ENCODE measurements at regions not wholly inside any gene's neighbourhood (a gene's known extent, or its start where the extent isn't known, plus 50 kb on each side); places are given as distances from the start of the nearest gene placed in this dataset.

DNA sequence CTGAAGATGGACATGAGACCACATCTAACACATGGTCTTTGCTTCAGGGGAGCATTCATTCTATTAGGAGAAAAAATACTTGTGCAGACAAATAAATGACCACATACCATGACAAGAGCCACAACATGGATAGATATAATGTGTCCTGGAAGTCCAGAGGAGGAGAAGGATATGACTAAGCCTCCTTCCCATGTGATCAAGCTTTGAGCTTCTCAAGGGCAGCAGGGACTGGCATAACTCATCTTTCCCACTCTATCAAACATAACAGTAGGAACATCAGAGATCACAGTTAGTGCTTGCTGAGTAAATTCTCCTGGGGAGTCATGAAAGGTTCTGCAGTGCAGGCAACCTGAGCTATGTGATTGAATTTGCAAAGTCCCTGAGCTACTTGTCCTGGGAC is 86.0 kb upstream of the LPP start:
- Mint-ChIP-seq H3K4me1 (peaks cover 11% of the 10 kb centered on the region), H3K4me3 (no peak overlapping the region), H3K27ac (no peak overlapping the region), H3K9me3 (no peaks in the 10 kb centered on the region), H3K27me3 (ENCODE audit: low read depth) (peaks cover 10% of the 10 kb centered on the region), H3K36me3 (ENCODE audit: low read depth) (no peaks in the 10 kb centered on the region)
- TF ChIP-seq, protein P1, sequence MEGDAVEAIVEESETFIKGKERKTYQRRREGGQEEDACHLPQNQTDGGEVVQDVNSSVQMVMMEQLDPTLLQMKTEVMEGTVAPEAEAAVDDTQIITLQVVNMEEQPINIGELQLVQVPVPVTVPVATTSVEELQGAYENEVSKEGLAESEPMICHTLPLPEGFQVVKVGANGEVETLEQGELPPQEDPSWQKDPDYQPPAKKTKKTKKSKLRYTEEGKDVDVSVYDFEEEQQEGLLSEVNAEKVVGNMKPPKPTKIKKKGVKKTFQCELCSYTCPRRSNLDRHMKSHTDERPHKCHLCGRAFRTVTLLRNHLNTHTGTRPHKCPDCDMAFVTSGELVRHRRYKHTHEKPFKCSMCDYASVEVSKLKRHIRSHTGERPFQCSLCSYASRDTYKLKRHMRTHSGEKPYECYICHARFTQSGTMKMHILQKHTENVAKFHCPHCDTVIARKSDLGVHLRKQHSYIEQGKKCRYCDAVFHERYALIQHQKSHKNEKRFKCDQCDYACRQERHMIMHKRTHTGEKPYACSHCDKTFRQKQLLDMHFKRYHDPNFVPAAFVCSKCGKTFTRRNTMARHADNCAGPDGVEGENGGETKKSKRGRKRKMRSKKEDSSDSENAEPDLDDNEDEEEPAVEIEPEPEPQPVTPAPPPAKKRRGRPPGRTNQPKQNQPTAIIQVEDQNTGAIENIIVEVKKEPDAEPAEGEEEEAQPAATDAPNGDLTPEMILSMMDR (IDR thresholded peaks at IDR 0.05; ENCODE audit: unreplicated experiment in 3 of 3), result no peak

DNA sequence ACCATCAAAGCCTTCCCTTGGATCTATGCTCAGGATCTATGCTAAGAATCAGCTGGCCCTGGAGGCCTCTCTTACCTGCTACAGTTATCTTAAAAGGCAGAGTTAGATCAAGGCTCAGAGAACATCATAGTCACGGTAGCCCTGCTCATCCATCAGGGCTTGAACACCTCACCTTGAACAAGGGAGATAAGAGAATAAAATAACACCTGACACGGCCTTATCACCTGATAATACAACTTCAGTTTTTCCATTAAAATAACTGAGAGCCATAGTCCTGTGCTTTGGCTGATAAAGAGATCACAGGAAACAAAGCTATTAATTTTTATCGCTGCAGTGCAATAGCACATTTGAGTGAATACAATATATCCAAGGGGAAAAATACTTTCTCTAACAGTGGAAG is 85.6 kb upstream of the LPP start:
- Mint-ChIP-seq H3K4me1 (peaks cover 11% of the 10 kb centered on the region), H3K27ac (no peak overlapping the region), H3K4me3 (no peak overlapping the region), H3K27me3 (ENCODE audit: low read depth) (peaks cover 10% of the 10 kb centered on the region), H3K9me3 (no peaks in the 10 kb centered on the region), H3K36me3 (ENCODE audit: low read depth) (no peaks in the 10 kb centered on the region)
- TF ChIP-seq, protein P1 (IDR thresholded peaks at IDR 0.05; ENCODE audit: unreplicated experiment in 3 of 3), result no peak

DNA sequence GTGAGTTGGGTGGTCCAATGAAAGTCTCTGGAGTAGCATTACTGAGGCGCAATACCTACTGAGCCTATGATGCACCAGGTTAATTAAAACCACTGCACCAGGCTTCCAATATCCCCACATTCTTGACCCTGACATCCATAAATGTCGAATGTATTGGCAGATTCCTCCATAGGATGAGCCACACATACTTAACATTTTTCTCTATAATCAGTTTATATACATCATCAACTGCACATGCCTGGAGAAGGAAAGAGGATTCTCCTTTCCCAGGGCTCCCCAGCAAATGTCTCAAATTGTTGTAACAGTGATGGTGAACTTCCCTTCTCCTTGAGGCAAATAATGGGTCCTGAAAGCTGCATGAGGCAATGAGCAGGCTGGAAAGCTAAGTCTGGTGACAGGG is 82.3 kb upstream of the LPP start:
- no peak overlapping the region for H3K4me3 Mint-ChIP-seq

DNA sequence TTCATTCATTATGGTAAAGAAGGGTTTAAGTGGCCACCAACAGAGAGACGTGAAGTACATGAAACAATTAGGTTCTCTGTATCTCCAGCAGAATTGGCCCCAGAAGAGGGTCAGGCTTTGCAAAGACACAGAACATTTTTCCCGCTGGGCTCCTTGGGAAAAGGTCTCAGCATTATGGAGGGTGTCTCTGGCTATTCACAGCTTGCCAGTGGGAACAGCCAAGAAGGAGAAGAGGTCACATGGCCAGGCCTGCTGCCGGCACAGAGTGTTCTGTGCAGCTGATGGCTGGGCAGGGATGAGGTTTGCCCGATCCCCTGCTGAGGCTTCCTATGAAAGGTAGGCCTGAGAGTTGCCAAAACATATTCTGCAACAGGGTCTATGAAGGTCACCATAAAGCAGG is 77.8 kb upstream of the LPP start:
- TF ChIP-seq, protein P1 (IDR thresholded peaks at IDR 0.05; ENCODE audit: unreplicated experiment in 3 of 3), result no peak
- no peak overlapping the region for H3K4me3 Mint-ChIP-seq
- H3K27ac Mint-ChIP-seq, result no peak overlapping the region
- H3K4me1 Mint-ChIP-seq, result no peaks in the 10 kb centered on the region
- no peaks in the 10 kb centered on the region for H3K36me3 Mint-ChIP-seq (ENCODE audit: low read depth)
- H3K9me3 Mint-ChIP-seq, result peaks cover 14% of the 10 kb centered on the region
- H3K27me3 Mint-ChIP-seq (ENCODE audit: low read depth), result peaks cover 6% of the 10 kb centered on the region

More for the DNA sequence above, 82.3 kb upstream of the LPP start:
- no peaks in the 10 kb centered on the region for H3K36me3 Mint-ChIP-seq (ENCODE audit: low read depth)
- H3K27me3 Mint-ChIP-seq (ENCODE audit: low read depth), result peaks cover 10% of the 10 kb centered on the region
- no peaks in the 10 kb centered on the region for H3K9me3 Mint-ChIP-seq
- TF ChIP-seq, protein P1 (IDR thresholded peaks at IDR 0.05; ENCODE audit: unreplicated experiment in 3 of 3), result no peak
- H3K4me1 Mint-ChIP-seq, result no peaks in the 10 kb centered on the region
- H3K27ac Mint-ChIP-seq, result no peak overlapping the region

DNA sequence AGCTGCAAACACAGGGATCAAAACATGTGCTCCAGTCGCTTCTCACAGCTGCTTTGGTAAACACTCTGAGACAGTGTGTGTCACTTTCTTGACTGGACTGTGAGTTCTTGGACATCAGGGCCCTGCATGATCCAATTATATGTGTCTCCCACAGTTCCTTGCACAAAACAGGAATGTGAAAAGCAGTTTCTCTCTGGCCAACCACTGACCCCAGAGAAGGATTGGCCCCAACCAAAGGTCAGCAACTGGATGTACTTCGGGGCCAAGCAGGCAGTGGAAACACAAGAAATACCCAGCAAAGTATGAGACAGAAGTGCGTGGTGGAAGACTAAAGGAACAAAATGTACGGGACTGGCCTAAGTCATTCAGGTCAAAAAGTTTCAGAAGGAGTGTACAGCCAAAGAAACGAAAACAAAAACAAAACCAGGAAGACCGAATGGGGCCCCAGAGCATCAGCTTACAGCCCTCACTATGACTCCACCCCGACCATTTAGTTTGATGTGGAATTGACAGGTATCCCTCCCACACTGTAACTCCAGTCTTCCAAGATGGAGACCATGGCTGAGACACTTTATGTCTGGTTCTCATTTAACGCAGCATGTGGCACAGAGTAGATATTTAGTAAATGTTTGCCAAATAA is 76.7 kb upstream of the LPP start:
- H3K4me3 Mint-ChIP-seq, result no peak overlapping the region
- peaks cover 3% of the 10 kb centered on the region for H3K27me3 Mint-ChIP-seq (ENCODE audit: low read depth)
- H3K36me3 Mint-ChIP-seq (ENCODE audit: low read depth), result no peaks in the 10 kb centered on the region
- no peak overlapping the region for H3K27ac Mint-ChIP-seq
- peaks cover under 1% of the 10 kb centered on the region for H3K4me1 Mint-ChIP-seq
- H3K9me3 Mint-ChIP-seq, result peaks cover 14% of the 10 kb centered on the region
- TF ChIP-seq, protein P1 (IDR thresholded peaks at IDR 0.05; ENCODE audit: unreplicated experiment in 3 of 3), result no peak

DNA sequence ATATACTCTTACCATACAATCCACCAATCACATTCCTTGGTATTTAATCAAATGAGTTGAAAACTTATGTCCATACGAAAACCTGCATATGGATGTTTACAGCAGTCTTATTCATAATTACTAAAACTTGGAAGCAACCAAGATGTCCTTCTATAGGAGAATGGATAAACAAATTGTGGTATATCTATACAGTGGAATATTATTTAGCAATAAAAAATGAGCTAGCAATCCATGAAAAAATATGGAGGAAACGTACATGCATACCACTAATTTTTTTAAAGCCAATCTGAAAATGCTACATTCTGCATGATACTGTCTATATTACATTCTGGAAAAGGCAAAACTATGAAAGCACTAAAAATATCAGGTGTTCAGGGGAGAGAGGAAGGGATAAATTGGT is 73.9 kb upstream of the LPP start:
- Mint-ChIP-seq H3K9me3 (peaks cover 14% of the 10 kb centered on the region), H3K4me1 (peaks cover 5% of the 10 kb centered on the region), H3K4me3 (no peak overlapping the region), H3K27me3 (ENCODE audit: low read depth) (peaks cover 9% of the 10 kb centered on the region), H3K36me3 (ENCODE audit: low read depth) (no peaks in the 10 kb centered on the region), H3K27ac (no peak overlapping the region)
- TF ChIP-seq, protein P1 (IDR thresholded peaks at IDR 0.05; ENCODE audit: unreplicated experiment in 3 of 3), result no peak

Measured in nephron (organoid).